ENCODE measurements at regions not wholly inside any gene's neighbourhood (a gene's known extent, or its start where the extent isn't known, plus 50 kb on each side); places are given as distances from the start of the nearest gene placed in this dataset.

DNA sequence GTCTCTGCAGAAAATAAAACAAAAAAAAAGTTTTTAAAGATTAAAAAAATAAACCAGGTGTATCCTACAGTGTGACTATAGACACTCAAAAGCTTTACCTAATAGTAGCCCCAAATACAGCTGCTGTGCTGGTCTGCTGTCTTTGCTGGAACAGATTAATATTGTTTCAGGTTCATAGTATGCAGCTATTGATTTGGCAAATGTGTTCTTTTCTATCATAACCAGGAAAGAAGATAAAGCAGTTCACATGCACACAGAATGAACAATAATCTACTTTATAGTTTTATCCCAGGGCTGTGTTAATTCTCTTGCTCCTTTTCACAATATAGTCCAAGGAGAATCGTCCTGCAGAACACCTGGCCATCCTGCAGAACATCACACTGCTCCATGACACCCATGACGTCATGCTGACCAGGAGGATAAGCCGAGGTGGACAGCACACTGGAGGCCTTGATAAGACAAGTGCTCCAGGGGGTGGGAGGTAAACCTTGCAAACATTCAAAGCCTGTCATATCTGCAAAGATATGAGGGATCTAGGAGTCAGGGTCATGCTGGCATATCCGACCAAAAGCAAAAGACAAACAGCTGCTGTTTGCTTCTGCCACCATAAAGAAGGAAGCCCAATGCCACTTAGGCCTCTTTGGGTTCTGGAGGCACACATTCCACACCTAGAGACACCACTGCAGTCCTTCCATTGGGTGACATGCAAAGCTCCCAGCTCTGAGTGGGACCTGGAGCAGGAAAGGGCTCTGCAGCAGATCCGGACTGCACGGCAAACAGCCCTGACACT, 86.1 kb upstream of the SLC2A1 start:
- no peak overlapping the region for H3K4me3 ChIP-seq (ENCODE audit: control insufficient read depth, low read depth, low read length)
- no peak for DNase-seq (ENCODE audit: low read depth)
- TF ChIP-seq, protein P1, sequence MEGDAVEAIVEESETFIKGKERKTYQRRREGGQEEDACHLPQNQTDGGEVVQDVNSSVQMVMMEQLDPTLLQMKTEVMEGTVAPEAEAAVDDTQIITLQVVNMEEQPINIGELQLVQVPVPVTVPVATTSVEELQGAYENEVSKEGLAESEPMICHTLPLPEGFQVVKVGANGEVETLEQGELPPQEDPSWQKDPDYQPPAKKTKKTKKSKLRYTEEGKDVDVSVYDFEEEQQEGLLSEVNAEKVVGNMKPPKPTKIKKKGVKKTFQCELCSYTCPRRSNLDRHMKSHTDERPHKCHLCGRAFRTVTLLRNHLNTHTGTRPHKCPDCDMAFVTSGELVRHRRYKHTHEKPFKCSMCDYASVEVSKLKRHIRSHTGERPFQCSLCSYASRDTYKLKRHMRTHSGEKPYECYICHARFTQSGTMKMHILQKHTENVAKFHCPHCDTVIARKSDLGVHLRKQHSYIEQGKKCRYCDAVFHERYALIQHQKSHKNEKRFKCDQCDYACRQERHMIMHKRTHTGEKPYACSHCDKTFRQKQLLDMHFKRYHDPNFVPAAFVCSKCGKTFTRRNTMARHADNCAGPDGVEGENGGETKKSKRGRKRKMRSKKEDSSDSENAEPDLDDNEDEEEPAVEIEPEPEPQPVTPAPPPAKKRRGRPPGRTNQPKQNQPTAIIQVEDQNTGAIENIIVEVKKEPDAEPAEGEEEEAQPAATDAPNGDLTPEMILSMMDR (IDR thresholded peaks at IDR 0.05; ENCODE audit: control insufficient read depth, insufficient read depth, low read depth, low read length, missing control alignments), result no peak

GRCh38 chr1:43043695-43044094, 85.0 kb upstream of the SLC2A1 start:
- no peak for DNase-seq (ENCODE audit: low read depth)
- H3K4me3 ChIP-seq (ENCODE audit: control insufficient read depth, low read depth, low read length), result no peak overlapping the region
- TF ChIP-seq, protein P1 (IDR thresholded peaks at IDR 0.05; ENCODE audit: control insufficient read depth, insufficient read depth, low read depth, low read length, missing control alignments), result no peak

GRCh38 chr1:43042773-43043457, 84.2 kb upstream of the SLC2A1 start:
- DNase-seq (ENCODE audit: low read depth), result no peak
- H3K4me3 ChIP-seq (ENCODE audit: control insufficient read depth, low read depth, low read length), result no peak overlapping the region
- TF ChIP-seq, protein P1 (IDR thresholded peaks at IDR 0.05; ENCODE audit: control insufficient read depth, insufficient read depth, low read depth, low read length, missing control alignments), result no peak

GRCh38 chr1:43042127-43042526, 83.5 kb upstream of the SLC2A1 start:
- no peak for DNase-seq (ENCODE audit: low read depth)
- no peak overlapping the region for H3K4me3 ChIP-seq (ENCODE audit: control insufficient read depth, low read depth, low read length)
- TF ChIP-seq, protein P1 (IDR thresholded peaks at IDR 0.05; ENCODE audit: control insufficient read depth, insufficient read depth, low read depth, low read length, missing control alignments), result no peak

DNA sequence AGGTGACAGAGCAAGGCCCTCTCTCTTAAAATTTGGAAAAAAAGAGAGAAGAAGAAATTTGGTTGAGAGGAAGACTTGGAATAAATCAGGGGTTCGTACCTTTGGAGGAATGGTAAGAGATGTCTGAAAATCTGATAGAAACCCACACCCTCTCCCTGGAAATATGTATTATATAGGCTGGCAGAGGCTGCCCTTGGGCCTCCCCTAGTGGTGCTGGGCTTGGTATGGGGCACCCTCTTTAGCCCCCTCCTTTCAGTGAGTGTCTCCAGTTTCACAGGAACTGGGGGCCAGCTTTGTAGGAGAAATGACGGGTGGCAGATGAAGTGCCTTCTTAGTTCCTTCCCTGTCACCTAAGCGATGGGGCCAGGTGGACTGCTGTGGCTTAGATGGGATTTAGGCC, 82.9 kb upstream of the SLC2A1 start:
- TF ChIP-seq, protein P1 (IDR thresholded peaks at IDR 0.05; ENCODE audit: control insufficient read depth, insufficient read depth, low read depth, low read length, missing control alignments), result no peak
- H3K4me3 ChIP-seq (ENCODE audit: control insufficient read depth, low read depth, low read length), result no peak overlapping the region
- DNase-seq (ENCODE audit: low read depth), result no peak

- no peak overlapping the region for H3K4me3 ChIP-seq (ENCODE audit: control insufficient read depth, low read depth, low read length)
- TF ChIP-seq, protein P1 (IDR thresholded peaks at IDR 0.05; ENCODE audit: control insufficient read depth, insufficient read depth, low read depth, low read length, missing control alignments), result no peak
- no peak for DNase-seq (ENCODE audit: low read depth)
These were observed 80.8 kb upstream of the SLC2A1 start for GRCh38 chr1:43039228-43040055.
